PC-9 (cell line): ENCODE measurements at regions not wholly inside any gene's neighbourhood (a gene's known extent, or its start where the extent isn't known, plus 50 kb on each side); places are given as distances from the start of the nearest gene placed in this dataset.

Experiments
- BruUV-seq: library from RNA; stranded (reverse); fragments of 400-500 nt; replicated peaks from 2 replicates; lab custom pipeline; 2021; lab: Mats Ljungman, UMichigan
- CTCF ChIA-PET: fragments of 300-600 bp; sonication (Branson Sonifier 250); formaldehyde crosslinking; loops from one replicate; lab custom pipeline; 2022; ENCODE audit warnings: antibody characterized with exemption; lab: Charles Lee
- POLR2A ChIA-PET: fragments of 300-600 bp; sonication (Branson Sonifier 250); formaldehyde crosslinking; loops from one replicate; lab custom pipeline; 2022; ENCODE audit warnings: antibody characterized with exemption; ENCODE audit not compliant: unreplicated experiment; lab: Charles Lee
- DNase-seq, 2 experiments: peaks; one replicate each; pipeline versions ENCODE4 v3.0.0 to v3.0.0-alpha.2; 2015 to 2022; ENCODE audit warnings: mixed read lengths in 1 of 2
- H2AFZ ChIP-seq: fragments of 200-600 bp; sonication (generic); 2 replicates; pipeline ENCODE4 v1.8.1; 2017; ENCODE audit warnings: antibody characterized with exemption
- H3F3A ChIP-seq: fragments of 200-600 bp; sonication (generic); 2 replicates; pipeline ENCODE4 v1.8.1; 2017; ENCODE audit warnings: antibody characterized with exemption, mild to moderate bottlenecking, low read depth; ENCODE audit not compliant: insufficient read depth
- H3K27ac ChIP-seq: fragments of 200-600 bp; sonication (generic); 2 replicates; pipeline ENCODE4 v1.6.1; 2016; ENCODE audit warnings: mixed run types
- H3K27me3 ChIP-seq: fragments of 200-600 bp; sonication (generic); 2 replicates; pipeline ENCODE4 v1.6.1; 2016; ENCODE audit warnings: low read depth, mixed run types; ENCODE audit not compliant: insufficient read depth
- H3K36me3 ChIP-seq: fragments of 200-600 bp; sonication (generic); 2 replicates; pipeline ENCODE4 v1.6.1; 2016; ENCODE audit warnings: low read depth, mixed run types
- H3K4me1 ChIP-seq: fragments of 200-600 bp; sonication (generic); replicated peaks from 2 replicates; pipeline ENCODE4 v1.6.1; 2016; ENCODE audit warnings: mixed run types; ENCODE audit not compliant: insufficient read depth
- H3K4me2 ChIP-seq: fragments of 200-600 bp; sonication (generic); 2 replicates; pipeline ENCODE4 v1.6.1; 2017; ENCODE audit warnings: mixed run types
- H3K4me3 ChIP-seq: fragments of 200-600 bp; sonication (generic); 2 replicates; pipeline ENCODE4 v1.6.1; 2016; ENCODE audit warnings: mixed run types
- H3K79me2 ChIP-seq: fragments of 200-600 bp; sonication (generic); 2 replicates; pipeline ENCODE4 v1.6.1; 2017; ENCODE audit warnings: low read depth, mixed run types
- H3K9me2 ChIP-seq: fragments of 200-600 bp; sonication (generic); 2 replicates; pipeline ENCODE4 v1.8.1; 2017; ENCODE audit warnings: mild to moderate bottlenecking; ENCODE audit not compliant: insufficient read depth
- H3K9me3 ChIP-seq: fragments of 200-600 bp; sonication (generic); 2 replicates; pipeline ENCODE4 v1.8.1; 2016; ENCODE audit warnings: low read depth; ENCODE audit not compliant: insufficient read depth
- H4K20me1 ChIP-seq: fragments of 200-600 bp; sonication (generic); 2 replicates; pipeline ENCODE4 v1.8.1; 2017; ENCODE audit not compliant: insufficient read depth
- CTCF ChIP-seq: fragments of 200-600 bp; sonication (generic); conservative IDR thresholded peaks from 2 replicates; pipeline ENCODE4 v1.6.1; 2017; ENCODE audit warnings: mixed run types, antibody characterized with exemption, mild to moderate bottlenecking, moderate library complexity
- EZH2 ChIP-seq: fragments of 200-600 bp; sonication (generic); IDR thresholded peaks from 2 replicates; pipeline ENCODE4 v1.8.0; 2017; ENCODE audit warnings: antibody characterized with exemption, low read depth
- intact Hi-C: fragments of 100-400 bp; cut with micrococcal nuclease; formaldehyde crosslinking; loops from one replicate; pipeline ENCODE4 v1.10.0; 2022; ENCODE audit not compliant: unreplicated experiment

GRCh38 chr2:8542381-8543059 is 139.3 kb upstream of the ID2 start:
- Histone ChIP-seq H3K79me2 (no peaks in the 10 kb centered on the region), H2AFZ (no peak overlapping the region), H3K27me3 (peaks cover 90% of the 10 kb centered on the region), H3K4me1 (peaks cover 9% of the 10 kb centered on the region; the same call in 1 of the 2 replicates), H3K4me2 (no peak overlapping the region), H3K27ac (no peak overlapping the region), H3K4me3 (no peak overlapping the region), H3K9me3 (no peaks in the 10 kb centered on the region), H3K36me3 (no peaks in the 10 kb centered on the region), H4K20me1 (no peaks in the 10 kb centered on the region), H3F3A (no peaks in the 10 kb centered on the region), H3K9me2 (no peaks in the 10 kb centered on the region)
- DNase-seq = no peak
- TF ChIP-seq CTCF = no peak
- no peak for TF ChIP-seq EZH2
- CTCF ChIA-PET = no interaction called here
- intact Hi-C loops = no loop called here
- BruUV-seq = no TSS peak
- POLR2A ChIA-PET = no interaction called here

GRCh38 chr2:8543060-8543382 is 138.8 kb upstream of the ID2 start:
- intact Hi-C loops = no loop called here
- POLR2A ChIA-PET = no interaction called here
- BruUV-seq = no TSS peak
- peaks cover 90% of the 10 kb centered on the region for H3K27me3 ChIP-seq
- H3K9me3 ChIP-seq = no peaks in the 10 kb centered on the region
- H3K36me3 ChIP-seq = no peaks in the 10 kb centered on the region
- no peaks in the 10 kb centered on the region for H4K20me1 ChIP-seq
- H3F3A ChIP-seq = no peaks in the 10 kb centered on the region
- no peak overlapping the region for H3K27ac ChIP-seq
- H3K9me2 ChIP-seq = no peaks in the 10 kb centered on the region
- no peak overlapping the region for H3K4me3 ChIP-seq
- H3K79me2 ChIP-seq = no peaks in the 10 kb centered on the region
- DNase-seq = no peak
- H3K4me1 ChIP-seq = peaks cover 9% of the 10 kb centered on the region; the same call in 1 of the 2 replicates
- no peak overlapping the region for H2AFZ ChIP-seq
- no peak overlapping the region for H3K4me2 ChIP-seq
- CTCF ChIA-PET = no interaction called here
- TF ChIP-seq EZH2 (no peak), CTCF (no peak)

- H3F3A ChIP-seq = no peaks in the 10 kb centered on the region
- CTCF ChIA-PET = no interaction called here
- no peaks in the 10 kb centered on the region for H3K36me3 ChIP-seq
- H2AFZ ChIP-seq = no peak overlapping the region
- H3K4me1 ChIP-seq = peaks cover 9% of the 10 kb centered on the region; the same call in 1 of the 2 replicates
- no peaks in the 10 kb centered on the region for H3K9me3 ChIP-seq
- H4K20me1 ChIP-seq = no peaks in the 10 kb centered on the region
- H3K4me3 ChIP-seq = no peak overlapping the region
- no TSS peak for BruUV-seq
- H3K9me2 ChIP-seq = no peaks in the 10 kb centered on the region
- no peak overlapping the region for H3K27ac ChIP-seq
- DNase-seq = no peak
- no peaks in the 10 kb centered on the region for H3K79me2 ChIP-seq
- POLR2A ChIA-PET = no interaction called here
- intact Hi-C loops = no loop called here
- H3K27me3 ChIP-seq = peaks cover 90% of the 10 kb centered on the region
- no peak for TF ChIP-seq CTCF
- TF ChIP-seq EZH2 = no peak
- H3K4me2 ChIP-seq = no peak overlapping the region
Measured at GRCh38 chr2:8543383-8544170, 138.3 kb upstream of the ID2 start.
